ENCODE measurements at regions not wholly inside any gene's neighbourhood (a gene's known extent, or its start where the extent isn't known, plus 50 kb on each side); places are given as distances from the start of the nearest gene placed in this dataset.

DNA sequence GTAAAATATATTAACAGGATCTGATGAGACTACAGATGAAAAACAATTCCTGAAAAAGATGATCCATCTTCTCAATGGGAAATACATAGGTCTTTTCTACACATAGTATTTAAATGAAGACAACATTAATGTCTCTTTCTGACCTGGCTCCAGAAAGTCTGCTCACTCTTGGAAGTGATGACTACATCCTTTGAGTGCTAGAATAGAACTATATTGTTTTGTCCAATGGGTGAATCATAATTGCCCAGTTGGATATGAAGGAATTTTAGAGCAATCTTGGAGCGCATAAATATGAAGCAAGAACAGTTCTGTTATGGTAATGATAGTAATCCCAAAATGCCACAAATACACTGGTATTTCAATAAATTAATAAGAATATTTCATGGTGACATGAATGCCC is 322.1 kb downstream of the DEPDC1B start:
- TF ChIP-seq POLR2A (IDR thresholded peaks at IDR 0.05) = no peak
- no peak for TF ChIP-seq POLR2AphosphoS5 (IDR thresholded peaks at IDR 0.05)
- TF ChIP-seq, protein P1, sequence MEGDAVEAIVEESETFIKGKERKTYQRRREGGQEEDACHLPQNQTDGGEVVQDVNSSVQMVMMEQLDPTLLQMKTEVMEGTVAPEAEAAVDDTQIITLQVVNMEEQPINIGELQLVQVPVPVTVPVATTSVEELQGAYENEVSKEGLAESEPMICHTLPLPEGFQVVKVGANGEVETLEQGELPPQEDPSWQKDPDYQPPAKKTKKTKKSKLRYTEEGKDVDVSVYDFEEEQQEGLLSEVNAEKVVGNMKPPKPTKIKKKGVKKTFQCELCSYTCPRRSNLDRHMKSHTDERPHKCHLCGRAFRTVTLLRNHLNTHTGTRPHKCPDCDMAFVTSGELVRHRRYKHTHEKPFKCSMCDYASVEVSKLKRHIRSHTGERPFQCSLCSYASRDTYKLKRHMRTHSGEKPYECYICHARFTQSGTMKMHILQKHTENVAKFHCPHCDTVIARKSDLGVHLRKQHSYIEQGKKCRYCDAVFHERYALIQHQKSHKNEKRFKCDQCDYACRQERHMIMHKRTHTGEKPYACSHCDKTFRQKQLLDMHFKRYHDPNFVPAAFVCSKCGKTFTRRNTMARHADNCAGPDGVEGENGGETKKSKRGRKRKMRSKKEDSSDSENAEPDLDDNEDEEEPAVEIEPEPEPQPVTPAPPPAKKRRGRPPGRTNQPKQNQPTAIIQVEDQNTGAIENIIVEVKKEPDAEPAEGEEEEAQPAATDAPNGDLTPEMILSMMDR (IDR thresholded peaks at IDR 0.05) = no peak
- TF ChIP-seq EP300 (IDR thresholded peaks at IDR 0.05) = no peak
- Histone ChIP-seq H3K9me3 (no peaks in the 10 kb centered on the region), H3K4me3 (no peak overlapping the region), H3K27ac (no peak overlapping the region), H3K27me3 (no peaks in the 10 kb centered on the region), H3K36me3 (no peaks in the 10 kb centered on the region), H3K4me1 (peaks cover 0 to 4% (median 0%) of the 10 kb centered on the region in 4 donors)
- intact Hi-C loops (cut with DNase I; ENCODE audit: low total_unique reads) = no loop called here
- no peak for DNase-seq
- WGBS, 5 donors = 90 to 100% (median 97%) methylated on average over 1 of the region's 1 CpG

DNA sequence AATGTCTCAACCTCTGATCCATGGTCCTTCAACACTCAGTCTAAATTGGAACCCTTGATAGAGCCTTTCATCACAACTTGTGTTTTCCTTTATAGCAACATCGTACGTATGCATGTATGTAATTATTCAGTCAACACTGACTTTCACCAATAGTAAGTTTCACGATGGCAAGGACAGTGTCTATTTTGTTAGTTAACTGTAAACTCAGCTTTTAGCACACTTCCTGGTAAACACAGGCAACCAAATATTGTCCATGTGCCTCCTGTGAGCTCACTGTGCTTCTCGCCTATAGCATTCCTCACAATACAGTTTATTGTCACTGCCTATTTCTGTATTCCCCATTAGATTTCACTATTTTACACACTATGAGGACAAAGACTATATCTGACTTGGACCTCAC is 323.1 kb downstream of the DEPDC1B start:
- TF ChIP-seq, protein P1 (IDR thresholded peaks at IDR 0.05) = no peak
- no peak for TF ChIP-seq POLR2A (IDR thresholded peaks at IDR 0.05)
- TF ChIP-seq POLR2AphosphoS5 (IDR thresholded peaks at IDR 0.05) = no peak
- no peak for TF ChIP-seq EP300 (IDR thresholded peaks at IDR 0.05)
- no peaks in the 10 kb centered on the region for H3K9me3 ChIP-seq
- no peak overlapping the region for H3K4me3 ChIP-seq
- no peaks in the 10 kb centered on the region for H3K27me3 ChIP-seq
- intact Hi-C loops (cut with DNase I; ENCODE audit: low total_unique reads) = no loop called here
- no peaks in the 10 kb centered on the region for H3K36me3 ChIP-seq
- H3K27ac ChIP-seq = no peak overlapping the region
- peaks cover 0 to 11% (median 5%) of the 10 kb centered on the region in 4 donors for H3K4me1 ChIP-seq
- 58 to 88% (median 84%) methylated on average over 4 of the region's 4 CpGs for WGBS, 5 donors
- no peak for DNase-seq

DNA sequence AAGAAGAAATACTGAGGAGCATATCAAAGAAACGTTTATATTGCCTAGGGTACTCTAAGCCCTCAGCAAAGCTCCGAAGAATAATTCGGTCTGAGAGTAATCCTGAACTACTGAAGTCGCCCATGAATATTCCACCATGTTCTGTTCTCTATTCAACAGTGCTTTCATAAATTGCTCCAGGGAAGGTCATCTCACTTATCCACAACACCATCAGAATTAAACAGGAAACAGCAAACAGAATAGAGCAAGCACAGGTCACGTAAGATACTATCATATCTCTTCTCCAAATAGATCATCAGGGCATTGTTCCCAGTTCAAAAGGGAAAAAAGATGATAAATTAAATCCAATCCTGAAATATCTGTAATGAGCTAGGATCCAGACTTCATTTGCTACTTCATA is 325.6 kb downstream of the DEPDC1B start:
- WGBS, 5 donors = 82 to 89% (median 83%) methylated on average over 5 of the region's 5 CpGs
- peaks cover 0 to 22% (median 12%) of the 10 kb centered on the region in 4 donors for H3K4me1 ChIP-seq
- TF ChIP-seq EP300 (IDR thresholded peaks at IDR 0.05) = no peak
- TF ChIP-seq POLR2AphosphoS5 (IDR thresholded peaks at IDR 0.05) = no peak
- TF ChIP-seq POLR2A (IDR thresholded peaks at IDR 0.05) = no peak
- TF ChIP-seq, protein P1 (IDR thresholded peaks at IDR 0.05) = no peak
- DNase-seq = no peak
- no peak overlapping the region for H3K4me3 ChIP-seq
- no peak overlapping the region for H3K27ac ChIP-seq
- H3K27me3 ChIP-seq = no peaks in the 10 kb centered on the region
- H3K36me3 ChIP-seq = no peaks in the 10 kb centered on the region
- intact Hi-C loops (cut with DNase I; ENCODE audit: low total_unique reads) = no loop called here
- no peaks in the 10 kb centered on the region for H3K9me3 ChIP-seq

DNA sequence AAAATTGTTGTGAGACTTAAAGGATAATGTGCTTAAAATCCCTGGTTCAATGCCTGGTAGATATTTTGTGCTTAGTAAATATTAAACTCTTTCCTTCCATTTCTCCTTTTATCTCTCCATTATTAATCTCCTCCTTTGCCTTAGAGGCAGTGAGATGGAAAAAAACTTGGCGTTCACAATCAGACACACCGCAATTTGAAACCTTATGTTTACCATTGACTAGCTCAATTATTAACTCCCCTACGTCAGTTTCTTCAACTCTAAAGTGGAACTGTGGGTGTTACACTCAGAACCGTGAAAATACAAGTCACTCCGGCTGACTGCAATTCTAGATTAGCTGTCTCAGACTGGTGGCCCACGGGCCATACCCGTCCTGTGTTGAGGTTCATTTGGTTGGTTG is 327.2 kb downstream of the DEPDC1B start:
- no peak overlapping the region for H3K4me3 ChIP-seq
- TF ChIP-seq EP300 (IDR thresholded peaks at IDR 0.05) (no peak), POLR2A (IDR thresholded peaks at IDR 0.05) (no peak), POLR2AphosphoS5 (IDR thresholded peaks at IDR 0.05) (peak in 2 of 3 donors; percentile 40 to 49)
- TF ChIP-seq, protein P1 (IDR thresholded peaks at IDR 0.05) = no peak
- H3K9me3 ChIP-seq = no peaks in the 10 kb centered on the region
- peak overlapping the region; percentile 57 to 83 (median 63) for H3K27ac ChIP-seq
- H3K36me3 ChIP-seq = no peaks in the 10 kb centered on the region
- H3K27me3 ChIP-seq = no peaks in the 10 kb centered on the region
- peaks cover 0 to 22% (median 12%) of the 10 kb centered on the region in 4 donors for H3K4me1 ChIP-seq
- whole genome bisulfite sequencing, 5 donors = 31 to 62% (median 39%) methylated on average over 7 of the region's 7 CpGs
- DNase-seq = peak; percentile 51 to 73
- intact Hi-C loops (cut with DNase I; ENCODE audit: low total_unique reads) = no loop called here
